GM19463 (cell line): ENCODE measurements at regions not wholly inside any gene's neighbourhood (a gene's known extent, or its start where the extent isn't known, plus 50 kb on each side); places are given as distances from the start of the nearest gene placed in this dataset.
"Not testable (repeated sequence)": the region's sequence is repeated elsewhere in the genome, so short reads cannot be mapped to it uniquely, and the experiment has no call there.

Experiments used
- ATAC-seq: cut with Tn5 transposase; IDR thresholded peaks from one replicate; pipeline ENCODE4 v1.9.1; 2021; ENCODE audit warnings: mild to moderate bottlenecking, moderate library complexity; ENCODE audit not compliant: unreplicated experiment

DNA sequence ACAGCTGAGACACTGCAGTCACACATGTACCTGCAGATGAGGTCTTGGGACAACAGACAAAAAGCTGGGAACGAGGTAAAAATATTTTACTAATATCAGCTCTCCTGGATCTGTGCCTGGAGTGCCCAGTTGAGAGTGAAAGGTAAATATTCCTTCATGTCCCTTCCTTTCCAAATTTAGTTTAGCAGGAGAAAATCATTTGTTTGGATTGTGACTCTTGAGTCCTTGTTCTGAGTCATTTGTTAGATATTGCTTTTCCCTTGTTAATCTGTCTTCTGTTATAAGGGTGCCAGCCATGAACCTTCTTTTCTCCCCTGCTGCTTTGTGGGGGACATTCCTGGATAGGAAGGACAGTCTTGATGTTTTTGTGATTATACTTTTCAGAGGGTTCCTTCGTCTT, 329.2 kb downstream of the DSC3 start:
- ATAC-seq = no peak

DNA sequence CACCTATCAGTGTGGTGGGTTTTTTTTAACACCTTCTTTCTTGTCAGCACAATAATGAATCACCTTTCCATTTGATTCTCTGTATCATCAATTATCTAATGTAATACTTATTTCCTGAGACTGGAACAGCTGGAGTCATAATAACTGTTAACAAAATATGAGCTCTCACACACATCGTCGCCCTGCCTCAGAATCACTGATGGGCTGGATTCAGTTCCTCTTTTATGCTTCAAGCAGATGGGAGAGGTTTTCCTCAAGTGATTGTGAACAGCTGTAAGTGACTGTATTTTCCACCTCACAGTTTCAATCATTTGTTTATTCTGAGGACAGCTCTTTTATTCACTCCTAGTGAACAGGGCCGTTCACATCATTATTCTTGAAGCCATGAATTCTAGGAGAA, 330.2 kb downstream of the DSC3 start:
- ATAC-seq = peak; percentile 89

DNA sequence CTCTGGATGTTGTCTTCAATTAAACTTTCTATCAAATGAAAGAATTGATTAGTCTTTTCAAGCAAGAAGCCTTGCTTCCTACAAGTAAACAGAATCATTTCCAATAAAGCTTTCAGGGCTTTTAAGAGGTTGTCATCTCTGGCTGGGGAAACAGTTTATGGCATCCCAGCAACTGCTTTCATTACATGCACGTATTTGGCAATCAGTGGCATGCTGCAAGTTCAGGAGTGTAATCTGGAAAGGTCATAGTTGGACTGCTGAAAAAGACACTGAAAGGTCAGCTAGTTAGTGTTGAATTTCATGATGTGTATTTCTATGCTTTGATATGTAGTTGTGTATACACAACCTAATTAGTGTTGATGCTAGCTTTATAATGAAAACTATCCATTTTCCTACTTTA, 332.9 kb downstream of the DSC3 start:
- no peak for ATAC-seq

DNA sequence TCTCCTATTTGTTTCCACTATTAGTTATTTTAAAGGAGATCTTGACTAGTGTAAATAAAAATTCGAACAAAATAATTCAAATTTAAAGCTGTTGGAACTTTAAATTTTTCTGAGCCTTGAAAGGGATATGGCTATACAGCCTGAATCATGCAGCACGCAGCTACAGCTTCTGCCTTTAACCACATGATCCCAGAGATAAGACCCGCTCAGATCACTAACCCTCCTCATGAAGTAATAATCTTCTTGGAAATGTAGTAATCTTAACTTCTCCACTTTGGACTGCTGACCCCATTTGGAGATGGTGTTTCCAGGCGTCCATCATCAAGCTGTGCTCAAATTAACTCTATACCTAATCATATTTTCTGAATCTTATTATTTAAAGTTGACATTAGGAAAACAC, 336.6 kb downstream of the DSC3 start:
- ATAC-seq = no peak

DNA sequence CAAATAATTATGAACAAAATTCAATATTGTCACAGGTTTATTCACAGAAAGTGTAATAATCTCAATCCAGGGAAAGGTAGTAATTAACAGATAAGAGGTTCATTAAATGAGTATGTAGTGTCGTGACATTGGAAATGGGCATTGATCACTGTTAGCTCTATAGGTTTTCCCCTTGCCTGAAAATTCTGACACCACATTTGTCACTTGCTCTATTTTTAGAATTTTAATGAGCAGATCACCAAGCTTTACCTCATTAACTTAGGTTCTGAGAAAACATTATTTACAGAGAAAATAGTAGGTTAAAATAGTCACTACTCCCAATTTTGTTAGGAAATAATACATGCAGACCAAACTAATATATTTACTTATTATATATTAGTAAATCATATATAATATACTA, 344.0 kb downstream of the DSC3 start:
- no peak for ATAC-seq

DNA sequence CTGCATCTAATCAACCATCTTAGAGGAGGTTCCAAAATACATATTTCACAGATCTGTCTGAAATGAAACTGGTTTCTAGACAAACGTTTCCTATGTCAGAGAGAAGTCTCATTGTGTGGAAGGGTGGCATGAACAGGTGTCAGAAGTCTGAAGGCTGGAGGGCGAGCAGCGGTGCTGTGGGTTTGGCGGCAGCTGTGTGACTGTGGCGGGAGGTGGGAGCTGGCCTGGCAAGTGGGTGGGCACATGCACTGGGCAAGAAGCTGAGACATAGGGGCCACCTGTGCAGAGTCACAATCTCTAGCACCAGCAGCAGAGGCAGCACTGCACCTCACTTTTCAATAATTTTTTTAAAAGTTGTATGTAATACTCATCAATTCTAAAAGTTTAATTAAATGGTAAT, 346.3 kb downstream of the DSC3 start:
- ATAC-seq = no peak

DNA sequence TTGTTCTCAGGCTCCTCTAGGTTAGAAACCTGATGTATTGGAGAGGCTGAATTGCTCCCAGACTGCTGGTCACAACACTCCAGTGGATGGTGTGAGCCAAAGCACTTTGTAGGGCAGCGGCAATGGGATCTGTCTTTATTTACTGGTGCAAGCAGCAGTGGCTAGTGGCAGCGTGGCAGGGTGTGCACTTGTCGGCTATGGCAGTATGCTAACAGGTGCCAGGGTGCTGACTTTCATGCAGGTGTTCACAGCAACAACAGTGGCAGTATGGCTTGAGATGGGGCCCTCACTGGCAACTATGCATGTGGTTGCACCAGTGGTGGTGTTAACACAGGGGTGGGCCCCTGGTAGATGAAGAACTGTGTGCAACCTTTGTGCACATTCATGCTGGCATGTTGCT, 347.8 kb downstream of the DSC3 start:
- no peak for ATAC-seq

DNA sequence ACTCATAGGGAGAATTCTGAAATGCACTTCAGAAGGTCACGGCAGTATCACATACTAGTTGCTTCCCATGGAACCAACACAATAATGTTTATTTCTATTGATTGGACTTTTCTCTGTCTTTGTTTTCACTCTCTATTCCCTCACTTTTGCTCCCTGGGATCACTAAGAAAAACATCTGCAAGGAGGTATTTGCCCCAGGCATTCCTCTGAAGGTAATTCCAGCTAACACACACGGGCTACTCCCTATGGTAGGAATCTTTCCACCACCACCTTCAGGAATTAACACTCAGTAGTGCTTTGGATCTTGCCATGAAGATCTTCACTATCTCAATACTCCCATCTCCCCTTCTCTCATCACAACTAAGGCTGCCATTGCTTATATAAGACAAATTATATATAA, 353.3 kb downstream of the DSC3 start:
- ATAC-seq = no peak

DNA sequence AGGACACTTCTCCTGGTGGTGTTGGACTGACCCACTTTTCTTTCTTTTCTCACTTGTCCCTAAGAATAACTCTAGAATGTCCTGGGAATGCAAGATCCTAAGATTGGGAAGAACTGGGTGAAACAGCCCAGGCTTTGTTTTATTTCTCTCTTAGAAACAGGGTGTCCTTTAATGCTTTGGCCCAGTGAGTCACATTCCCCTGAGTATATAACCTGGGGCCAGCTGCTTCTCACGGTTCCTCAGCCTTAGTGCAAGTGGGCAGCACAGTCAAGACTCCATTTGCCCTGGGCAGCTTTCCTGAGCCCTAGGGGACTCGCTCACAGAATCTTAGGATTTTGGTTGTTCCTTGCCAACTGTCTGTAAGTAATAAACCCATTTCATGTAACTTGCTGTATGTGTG, 355.0 kb downstream of the DSC3 start:
- ATAC-seq = no peak

DNA sequence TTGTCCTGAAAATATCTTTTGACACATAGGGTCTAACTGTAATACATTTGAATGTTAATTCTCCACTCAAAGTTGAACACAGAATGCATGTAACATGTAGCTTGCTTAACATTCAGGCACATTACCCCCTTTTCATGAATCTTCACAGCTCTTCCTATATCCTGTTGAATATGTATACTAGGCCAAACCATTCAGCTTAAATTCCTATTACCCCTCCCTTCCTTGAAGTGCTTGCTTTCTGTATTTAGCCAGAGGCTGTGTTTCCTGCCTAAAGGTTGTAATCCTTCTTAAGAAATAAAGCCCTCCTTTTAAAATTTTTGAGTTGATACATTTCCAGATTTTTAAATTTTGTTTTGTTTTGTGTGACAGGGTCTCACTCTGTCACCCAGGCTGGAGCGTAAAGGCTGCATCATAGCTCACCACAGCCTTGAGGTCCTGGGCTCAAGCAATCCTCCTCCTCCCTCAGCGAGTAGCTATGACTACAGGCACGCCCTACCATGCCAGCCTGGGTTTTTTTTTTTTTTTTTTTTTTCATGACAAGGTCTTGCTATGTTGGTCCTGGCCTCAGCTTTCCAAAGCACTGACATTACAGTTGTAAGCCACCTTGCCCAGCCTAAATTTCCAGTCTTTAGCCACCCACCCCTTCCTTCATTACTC, 357.6 kb downstream of the DSC3 start:
- no peak for ATAC-seq

DNA sequence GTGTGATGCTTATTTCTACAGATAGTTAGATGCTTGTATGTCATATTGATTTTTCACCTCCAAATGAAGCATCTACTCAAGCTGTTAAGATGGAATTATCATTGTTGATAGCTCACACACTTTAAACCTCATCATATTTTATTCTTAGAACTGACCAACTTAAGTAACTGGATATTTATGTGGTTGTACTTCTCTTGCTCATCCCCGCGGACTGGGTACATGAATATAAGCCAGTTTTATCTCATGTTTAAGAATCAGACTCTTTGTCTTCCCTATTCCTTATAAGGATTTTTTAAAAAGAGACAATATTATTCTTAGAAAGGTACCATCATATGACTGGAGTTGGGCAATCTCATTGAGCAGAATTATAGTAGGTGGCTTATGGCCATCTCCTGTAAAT, 358.7 kb downstream of the DSC3 start:
- no peak for ATAC-seq

DNA sequence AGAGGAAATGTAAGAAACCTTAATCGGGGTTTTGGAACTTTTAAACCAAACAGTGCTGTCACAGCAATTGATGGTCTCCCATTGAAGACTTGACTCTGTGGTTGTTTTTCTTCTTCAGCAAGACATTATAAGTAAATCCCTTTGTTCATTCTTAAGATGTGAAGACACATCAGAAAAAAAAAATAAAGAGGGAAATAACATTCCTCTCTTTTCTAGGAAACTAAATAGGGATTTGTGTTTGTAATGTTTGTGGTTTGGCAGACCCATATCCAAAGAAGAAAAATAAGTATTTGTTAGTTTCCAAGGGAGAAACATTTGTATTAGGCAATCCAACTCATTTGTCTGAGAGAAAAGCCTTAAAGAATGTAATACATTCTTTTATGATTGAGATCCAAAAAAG, 359.9 kb downstream of the DSC3 start:
- ATAC-seq = no peak

DNA sequence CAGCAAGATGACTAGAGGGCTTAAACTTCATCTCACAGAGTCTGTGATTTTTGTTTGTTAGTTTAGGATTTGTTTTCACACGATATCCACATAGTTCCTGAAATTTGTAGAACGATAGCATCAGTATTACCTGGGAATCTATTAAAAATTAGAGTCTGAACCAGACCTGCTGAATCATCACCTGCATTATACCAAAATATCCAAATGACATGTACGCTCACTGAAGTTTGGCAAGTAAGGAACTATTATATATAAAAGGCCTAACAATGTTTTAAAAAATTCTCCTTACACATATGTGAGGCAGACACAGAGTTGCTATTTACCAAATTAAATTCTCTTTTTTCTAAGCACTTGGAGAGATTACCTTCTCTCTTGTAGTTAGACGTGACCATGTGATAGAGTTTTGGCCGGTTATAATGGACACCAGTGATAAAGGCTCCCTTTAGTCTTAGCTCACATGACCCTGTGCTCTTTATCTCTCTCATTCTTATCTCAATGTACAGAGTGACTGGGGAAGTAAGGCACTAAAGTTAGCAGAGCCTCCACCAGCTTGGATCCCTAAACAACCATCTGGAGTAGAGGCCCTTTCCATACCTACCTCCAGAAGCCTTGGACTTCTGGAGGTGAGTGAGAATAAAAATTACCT, 363.1 kb downstream of the DSC3 start:
- ATAC-seq = no peak

DNA sequence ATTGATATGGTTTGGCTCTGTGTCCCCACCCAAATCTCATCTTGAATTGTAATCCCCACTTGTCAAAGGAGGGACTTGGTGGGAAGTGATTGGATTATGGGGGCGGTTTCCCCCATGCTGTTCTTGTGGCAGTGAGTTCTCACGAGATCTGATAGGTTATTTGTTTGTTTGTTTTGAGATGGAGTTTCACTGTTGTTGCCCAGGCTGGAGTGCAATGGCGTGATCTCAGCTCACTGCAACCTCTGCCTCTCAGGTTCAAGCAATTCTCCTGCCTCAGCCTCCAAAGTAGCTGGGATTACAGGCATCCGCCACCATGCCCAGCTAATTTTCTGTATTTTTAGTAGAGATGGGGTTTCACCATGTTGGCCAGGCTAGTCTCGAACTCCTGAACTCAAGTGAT, 364.7 kb downstream of the DSC3 start:
- not testable (repeated sequence) for ATAC-seq

DNA sequence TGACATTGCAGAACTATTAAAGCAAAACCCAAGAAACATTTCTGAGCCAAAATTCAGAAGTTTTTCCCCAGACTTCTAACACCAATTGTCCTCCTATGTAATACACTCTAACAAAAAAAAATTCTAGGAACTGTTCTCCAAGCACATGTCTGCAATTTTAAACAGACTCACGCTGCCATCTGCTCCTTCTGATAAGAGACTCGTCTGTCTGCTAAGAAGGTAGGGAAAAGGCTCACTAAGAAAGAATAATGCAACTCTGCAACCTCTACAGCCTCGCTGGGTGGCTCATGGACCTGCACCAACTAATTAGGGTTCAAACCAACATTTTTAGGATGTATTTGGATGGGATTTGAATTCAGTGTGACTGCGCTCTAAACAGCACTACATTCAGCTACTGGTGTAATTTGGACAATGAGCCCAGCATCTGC, 366.5 kb downstream of the DSC3 start:
- no peak for ATAC-seq

DNA sequence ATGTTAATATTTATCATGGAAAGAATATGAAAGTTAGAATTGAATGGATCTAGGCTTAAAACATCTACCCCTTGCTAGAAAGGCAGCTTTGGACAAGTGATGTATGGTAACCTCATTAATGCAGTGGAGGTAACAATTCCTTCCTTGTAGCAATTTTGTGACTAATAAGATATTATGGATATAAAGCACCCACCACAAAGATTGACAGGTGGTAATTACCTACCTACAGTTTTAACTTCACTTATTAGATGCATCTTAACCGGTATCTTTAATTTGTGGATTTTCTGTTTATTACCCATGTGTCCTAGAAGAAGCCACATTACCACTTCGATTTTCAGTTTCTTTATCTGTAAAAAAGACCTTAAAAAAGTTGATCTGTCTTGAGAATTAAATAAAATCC, 367.0 kb downstream of the DSC3 start:
- no peak for ATAC-seq

DNA sequence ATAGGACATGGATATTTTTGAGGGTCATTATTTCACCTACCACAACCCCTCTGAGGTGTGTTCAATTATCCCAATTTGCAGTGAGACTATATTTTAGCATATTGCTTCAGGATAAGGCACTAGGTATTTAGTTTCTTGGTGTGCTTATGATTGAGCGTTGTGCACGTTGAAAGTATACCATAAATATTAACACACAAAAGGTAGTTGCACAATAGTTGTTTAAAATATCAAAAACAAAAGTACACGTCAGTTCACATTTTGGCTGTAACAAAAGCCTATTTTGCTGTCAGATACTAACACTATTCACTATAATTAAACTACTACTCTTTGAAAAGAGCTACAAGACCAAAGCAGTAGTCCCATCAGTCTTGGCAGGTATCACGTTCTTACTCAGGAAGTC, 367.5 kb downstream of the DSC3 start:
- ATAC-seq = no peak

DNA sequence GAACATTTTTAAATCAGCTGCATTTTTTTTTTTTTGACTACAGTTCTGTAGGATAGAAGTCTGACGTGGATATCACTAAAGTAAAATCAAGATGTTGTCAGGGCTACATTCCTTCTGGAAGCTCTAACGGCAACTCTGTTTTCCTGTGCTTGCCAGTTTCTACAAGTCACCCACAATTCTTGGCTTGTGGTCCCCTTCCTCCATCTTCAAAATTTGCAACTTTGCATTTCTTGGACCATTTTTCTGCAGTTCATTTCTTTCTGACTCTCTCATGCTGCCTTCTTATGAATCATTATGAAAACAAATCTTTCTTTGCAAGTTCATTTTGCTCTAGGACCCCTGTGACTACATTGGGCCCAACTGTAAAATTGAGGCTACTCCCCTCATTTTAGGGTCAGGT, 367.9 kb downstream of the DSC3 start:
- no peak for ATAC-seq

DNA sequence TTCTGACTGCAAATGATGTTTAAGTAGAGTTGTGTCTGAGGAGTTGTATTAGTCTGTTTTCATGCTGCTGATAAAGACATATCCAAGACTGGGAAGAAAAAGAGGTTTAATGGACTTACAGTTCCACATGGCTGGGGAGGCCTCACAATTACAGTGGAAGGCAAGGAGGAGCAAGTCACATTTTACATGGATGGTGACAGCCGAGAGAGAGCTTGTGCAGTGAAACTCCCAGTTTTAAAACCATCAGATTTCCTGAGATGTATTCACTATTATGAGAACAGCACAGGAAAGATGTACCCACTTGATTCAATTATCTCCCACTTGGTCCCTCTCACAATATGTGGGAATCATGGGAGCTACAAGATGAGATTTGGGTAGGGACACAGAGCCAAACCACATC, 370.1 kb downstream of the DSC3 start:
- ATAC-seq = not testable (repeated sequence)

DNA sequence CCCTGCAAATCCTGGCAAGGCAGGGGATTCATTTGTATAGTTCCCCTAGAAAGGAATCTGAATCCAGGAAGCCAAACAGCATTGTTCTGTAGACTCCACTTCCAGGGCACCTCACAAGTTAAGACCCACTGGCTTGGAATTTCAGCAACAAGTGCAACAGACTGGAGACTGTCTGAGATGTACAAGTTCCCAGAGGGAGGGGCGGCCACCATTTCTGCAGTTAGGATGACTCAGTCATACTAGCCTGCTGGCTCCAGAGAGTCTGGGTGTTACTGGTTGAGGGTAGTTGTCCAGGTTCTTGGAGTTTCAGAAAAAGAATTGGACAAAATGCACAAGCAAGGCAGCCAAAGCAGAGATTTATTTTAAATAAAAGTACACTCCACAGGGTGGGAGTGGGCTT, 384.2 kb downstream of the DSC3 start:
- ATAC-seq = no peak

DNA sequence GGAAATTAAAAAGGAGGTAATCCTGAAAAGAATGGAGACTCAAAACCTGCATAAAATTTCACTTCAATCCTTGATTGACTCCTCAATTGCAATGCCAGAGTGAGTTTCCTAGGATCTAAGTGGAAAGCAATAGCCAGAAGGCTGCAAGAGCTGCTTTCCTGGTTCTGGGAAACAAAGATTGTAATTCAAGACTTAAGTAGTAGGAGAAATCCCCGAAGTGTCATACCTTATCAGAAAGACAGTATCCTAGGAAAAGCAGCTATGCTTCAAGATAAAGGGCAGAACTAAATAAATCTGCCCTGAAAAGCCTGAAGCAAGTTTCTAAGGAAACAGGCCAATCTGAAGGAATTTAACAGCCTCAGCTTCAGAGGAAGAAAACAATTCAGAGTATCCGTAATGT, 390.2 kb downstream of the DSC3 start:
- ATAC-seq = no peak

DNA sequence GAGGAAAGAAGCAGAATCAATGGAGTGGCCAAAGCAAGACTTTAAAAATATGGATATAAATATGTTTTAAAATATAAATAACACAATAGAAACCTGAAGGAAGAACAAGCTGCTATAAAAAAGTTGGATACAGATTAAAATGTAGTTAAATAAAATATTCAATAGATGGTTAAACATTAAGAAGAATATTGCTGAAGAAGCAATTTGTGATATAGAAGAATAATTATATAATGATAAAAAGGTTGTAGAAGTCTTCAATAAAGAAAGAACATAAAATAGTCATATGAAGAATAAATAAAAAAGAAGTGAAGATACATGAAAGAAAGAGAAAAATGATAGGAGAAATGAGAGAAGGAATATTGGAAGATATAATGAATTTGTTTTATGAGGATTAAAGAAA, 392.0 kb downstream of the DSC3 start:
- ATAC-seq = no peak

DNA sequence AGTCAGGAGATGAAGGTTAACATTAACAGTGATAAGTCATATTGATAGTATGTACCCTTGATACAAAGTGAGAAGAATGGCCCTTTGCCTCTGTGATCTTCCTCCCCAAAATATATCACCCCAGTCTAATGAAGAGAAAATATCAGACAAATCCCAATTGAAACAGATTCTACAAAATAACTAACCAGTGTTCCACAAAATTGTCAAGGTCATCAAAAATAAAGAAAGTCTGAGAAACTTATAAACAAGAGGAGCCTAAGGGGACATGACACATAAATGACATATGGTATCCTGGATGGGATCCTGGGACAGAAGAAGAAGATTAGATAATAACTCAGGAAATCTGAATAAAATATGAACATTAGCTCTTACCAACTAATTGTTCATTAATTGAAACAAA, 398.4 kb downstream of the DSC3 start:
- no peak for ATAC-seq
